ENCODE measurements at regions not wholly inside any gene's neighbourhood (a gene's known extent, or its start where the extent isn't known, plus 50 kb on each side); places are given as distances from the start of the nearest gene placed in this dataset.

- DNase-seq (ENCODE audit: low read depth in 2 of 2), result no peak
These were observed 260.8 kb upstream of the TNRC6C start for GRCh38 chr17:77697480-77698400.

GRCh38 chr17:77698903-77699623 lies 259.4 kb upstream of the TNRC6C start:
- DNase-seq (ENCODE audit: low read depth in 2 of 2), result no peak

- no peak for DNase-seq (ENCODE audit: low read depth in 2 of 2)
These were observed 258.2 kb upstream of the TNRC6C start for GRCh38 chr17:77700165-77700881.

GRCh38 chr17:77701996-77702395 lies 256.5 kb upstream of the TNRC6C start:
- DNase-seq (ENCODE audit: low read depth in 2 of 2), result no peak

- DNase-seq (ENCODE audit: low read depth in 2 of 2), result no peak
These were observed 254.3 kb upstream of the TNRC6C start for GRCh38 chr17:77704048-77704815.

GRCh38 chr17:77706938-77707337 lies 251.6 kb upstream of the TNRC6C start:
- no peak for DNase-seq (ENCODE audit: low read depth in 2 of 2)

- DNase-seq (ENCODE audit: low read depth in 2 of 2), result no peak
These were observed 251.0 kb upstream of the TNRC6C start for GRCh38 chr17:77707546-77707945.

- no peak for DNase-seq (ENCODE audit: low read depth in 2 of 2)
These were observed 250.5 kb upstream of the TNRC6C start for GRCh38 chr17:77708049-77708448.

GRCh38 chr17:77708936-77709335 lies 249.6 kb upstream of the TNRC6C start:
- no peak for DNase-seq (ENCODE audit: low read depth in 2 of 2)

- DNase-seq (ENCODE audit: low read depth in 2 of 2), result no peak
These were observed 248.9 kb upstream of the TNRC6C start for GRCh38 chr17:77709594-77709993.

- DNase-seq (ENCODE audit: low read depth in 2 of 2), result no peak
These were observed 245.9 kb upstream of the TNRC6C start for GRCh38 chr17:77712578-77712977.

GRCh38 chr17:77716289-77716926 lies 242.1 kb upstream of the TNRC6C start:
- no peak for DNase-seq (ENCODE audit: low read depth in 2 of 2)

GRCh38 chr17:77717941-77718668 lies 240.4 kb upstream of the TNRC6C start:
- DNase-seq (ENCODE audit: low read depth in 2 of 2), result no peak

- DNase-seq (ENCODE audit: low read depth in 2 of 2), result no peak
These were observed 239.9 kb upstream of the TNRC6C start for GRCh38 chr17:77718669-77718961.

- no peak for DNase-seq (ENCODE audit: low read depth in 2 of 2)
These were observed 238.7 kb upstream of the TNRC6C start for GRCh38 chr17:77719806-77720205.

GRCh38 chr17:77720946-77721845 lies 237.3 kb upstream of the TNRC6C start:
- DNase-seq (ENCODE audit: low read depth in 2 of 2), result no peak

GRCh38 chr17:77721846-77722160 lies 236.7 kb upstream of the TNRC6C start:
- DNase-seq (ENCODE audit: low read depth in 2 of 2), result no peak

- DNase-seq (ENCODE audit: low read depth in 2 of 2), result no peak
These were observed 236.1 kb upstream of the TNRC6C start for GRCh38 chr17:77722366-77722765.

GRCh38 chr17:77723071-77723908 lies 235.2 kb upstream of the TNRC6C start:
- DNase-seq (ENCODE audit: low read depth in 2 of 2), result no peak

Data from fibroblast of skin of left quadriceps (primary cell).